Gastrocnemius medialis (tissue), 4 donors: ENCODE measurements at regions not wholly inside any gene's neighbourhood (a gene's known extent, or its start where the extent isn't known, plus 50 kb on each side); places are given as distances from the start of the nearest gene placed in this dataset.
"Not testable (repeated sequence)": the region's sequence is repeated elsewhere in the genome, so short reads cannot be mapped to it uniquely, and the experiment has no call there.

Source experiments
- ATAC-seq, 2 donors: fragments of 150-250 bp; one replicate each; pipeline ENCODE4 v1.9.1; 2016
- DNase-seq, 2 donors: peaks; one replicate each; pipeline ENCODE4 v3.0.0-alpha.2; 2019
- H3K27ac ChIP-seq, 4 donors: fragments of 200-600 bp; sonication (generic); 1 replicate in 1 of 4; 2 replicates in 3 of 4; pipeline ENCODE4 v1.5.1; 2016 to 2018; ENCODE audit warnings: mild to moderate bottlenecking in 2 of 4, moderate library complexity in 1 of 4
- H3K27me3 ChIP-seq, 3 donors: fragments of 200-600 bp; sonication (generic) in 2 of 3; 1 replicate in 1 of 3; 2 replicates in 2 of 3; pipeline versions ENCODE4 v1.5.1 to v1.6.0; 2016 to 2019; ENCODE audit warnings: mild to moderate bottlenecking in 1 of 3, moderate library complexity in 1 of 3
- H3K36me3 ChIP-seq, 2 donors: fragments of 200-600 bp; sonication (generic) in 1 of 2; one replicate each; pipeline ENCODE4 v1.5.1; 2017 to 2018
- H3K4me1 ChIP-seq, 2 donors: fragments of 200-600 bp; sonication (generic) in 1 of 2; one replicate each; pipeline ENCODE4 v1.5.1; 2016 to 2017; ENCODE audit warnings: mild to moderate bottlenecking in 2 of 2
- H3K4me3 ChIP-seq, 4 donors: fragments of 200-600 bp; sonication (generic) in 3 of 4; 1 replicate in 1 of 4; 2 replicates in 3 of 4; pipeline ENCODE4 v1.5.1; 2016 to 2019; ENCODE audit warnings: mild to moderate bottlenecking in 2 of 4
- H3K9me3 ChIP-seq, 3 donors: fragments of 200-600 bp; sonication (generic) in 2 of 3; 1 replicate in 1 of 3; 2 replicates in 2 of 3; pipeline ENCODE4 v1.5.1; 2016 to 2019
- POLR2A ChIP-seq, 2 donors: fragments of 450-650 bp; IDR thresholded peaks; one replicate each; pipeline ENCODE4 v1.6.1; 2017; ENCODE audit warnings: antibody characterized with exemption in 2 of 2, mild to moderate bottlenecking in 2 of 2, moderate library complexity in 2 of 2
- in situ Hi-C, 4 donors: fragments of 200-750 bp; cut with MboI; loops; one replicate each; pipeline versions ENCODE4 v1.15.0 to v1.8.0; 2017; ENCODE audit warnings: low sequenced_read_pairs in 4 of 4
- intact Hi-C: fragments of 100-400 bp; cut with DNase I; formaldehyde crosslinking; loops from one replicate; pipeline ENCODE4 v1.15.1; 2023; ENCODE audit warnings: low total_unique reads
- TF ChIP-seq, protein P1 (sequence below), 5 experiments: fragments of 450-650 bp in 3 of 5; fragments of 200-600 bp in 2 of 5; sonication (generic) in 2 of 5; IDR thresholded peaks in 4 of 5; conservative IDR thresholded peaks in 1 of 5; 1 replicate in 4 of 5; 2 replicates in 1 of 5; pipeline ENCODE4 v1.5.1; 2016 to 2019; ENCODE audit warnings: antibody characterized with exemption in 5 of 5, mild to moderate bottlenecking in 3 of 5, moderate library complexity in 3 of 5

GRCh38 chr17:13885550-13885949 is 183.8 kb upstream of the COX10 start:
- Histone ChIP-seq H3K9me3 (peaks cover 0 to 2% (median 0%) of the 10 kb centered on the region in 3 donors), H3K27ac (no peak overlapping the region), H3K4me3 (no peak overlapping the region), H3K4me1 (no peaks in the 10 kb centered on the region), H3K36me3 (no peaks in the 10 kb centered on the region), H3K27me3 (no peaks in the 10 kb centered on the region)
- ATAC-seq = no peak
- in situ Hi-C loops (no loop called here), intact Hi-C loops (no loop called here)
- DNase-seq = no peak
- no peak for TF ChIP-seq POLR2A (IDR thresholded peaks at IDR 0.05)
- TF ChIP-seq, protein P1, sequence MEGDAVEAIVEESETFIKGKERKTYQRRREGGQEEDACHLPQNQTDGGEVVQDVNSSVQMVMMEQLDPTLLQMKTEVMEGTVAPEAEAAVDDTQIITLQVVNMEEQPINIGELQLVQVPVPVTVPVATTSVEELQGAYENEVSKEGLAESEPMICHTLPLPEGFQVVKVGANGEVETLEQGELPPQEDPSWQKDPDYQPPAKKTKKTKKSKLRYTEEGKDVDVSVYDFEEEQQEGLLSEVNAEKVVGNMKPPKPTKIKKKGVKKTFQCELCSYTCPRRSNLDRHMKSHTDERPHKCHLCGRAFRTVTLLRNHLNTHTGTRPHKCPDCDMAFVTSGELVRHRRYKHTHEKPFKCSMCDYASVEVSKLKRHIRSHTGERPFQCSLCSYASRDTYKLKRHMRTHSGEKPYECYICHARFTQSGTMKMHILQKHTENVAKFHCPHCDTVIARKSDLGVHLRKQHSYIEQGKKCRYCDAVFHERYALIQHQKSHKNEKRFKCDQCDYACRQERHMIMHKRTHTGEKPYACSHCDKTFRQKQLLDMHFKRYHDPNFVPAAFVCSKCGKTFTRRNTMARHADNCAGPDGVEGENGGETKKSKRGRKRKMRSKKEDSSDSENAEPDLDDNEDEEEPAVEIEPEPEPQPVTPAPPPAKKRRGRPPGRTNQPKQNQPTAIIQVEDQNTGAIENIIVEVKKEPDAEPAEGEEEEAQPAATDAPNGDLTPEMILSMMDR (IDR thresholded peaks at IDR 0.05 in 4 of 5, conservative IDR thresholded peaks at IDR 0.05 in 1 of 5) = no peak

DNA sequence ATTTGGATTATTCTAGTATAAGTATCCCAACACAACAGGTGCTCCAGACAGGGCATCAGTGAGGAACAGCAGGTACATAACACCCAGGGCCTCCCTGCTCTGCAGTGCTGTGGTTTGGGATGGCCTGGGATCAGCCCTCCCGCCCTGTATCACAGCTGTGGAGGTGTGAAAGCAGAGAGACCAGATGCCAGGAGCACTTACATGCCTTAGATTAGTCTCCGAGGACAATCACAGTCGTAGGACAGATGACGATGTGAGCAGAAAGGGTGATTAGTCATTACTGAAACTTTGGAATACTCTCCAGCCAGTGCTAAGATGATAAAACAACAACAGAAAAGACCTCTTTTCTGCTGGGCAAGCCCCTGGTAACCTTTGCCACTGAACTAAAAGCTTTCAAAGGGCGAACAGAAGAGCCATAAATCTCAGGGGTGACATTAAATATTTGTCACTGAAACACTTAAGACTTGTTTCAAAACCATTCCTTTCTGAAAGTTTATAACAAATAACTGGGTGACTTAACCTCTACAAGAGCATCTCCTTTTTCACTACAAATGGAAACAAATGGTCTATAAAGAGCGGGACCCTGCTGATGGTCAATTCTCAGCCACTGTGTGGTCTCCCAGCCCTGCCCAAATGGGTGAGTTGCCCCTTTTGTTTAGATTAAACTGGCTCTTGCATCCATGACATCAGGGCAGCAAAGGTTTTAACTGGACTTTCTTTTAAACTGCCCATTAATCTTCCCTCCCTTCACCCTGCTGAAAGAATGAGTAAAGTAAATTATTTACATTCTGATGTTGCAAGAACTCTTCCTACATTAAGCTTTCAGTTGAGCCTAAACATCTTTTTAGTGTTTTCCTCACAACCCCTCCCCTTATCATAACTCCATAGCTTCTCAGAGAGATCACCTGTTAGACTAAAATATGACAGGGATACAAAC is 183.1 kb upstream of the COX10 start:
- Histone ChIP-seq H3K27me3 (no peaks in the 10 kb centered on the region), H3K36me3 (no peaks in the 10 kb centered on the region), H3K9me3 (peaks cover 0 to 2% (median 0%) of the 10 kb centered on the region in 3 donors), H3K27ac (no peak overlapping the region), H3K4me1 (no peaks in the 10 kb centered on the region), H3K4me3 (no peak overlapping the region)
- no peak for TF ChIP-seq POLR2A (IDR thresholded peaks at IDR 0.05)
- TF ChIP-seq, protein P1 (IDR thresholded peaks at IDR 0.05 in 4 of 5, conservative IDR thresholded peaks at IDR 0.05 in 1 of 5) = no peak
- in situ Hi-C loops (no loop called here), intact Hi-C loops (no loop called here)
- no peak for ATAC-seq
- DNase-seq = no peak

DNA sequence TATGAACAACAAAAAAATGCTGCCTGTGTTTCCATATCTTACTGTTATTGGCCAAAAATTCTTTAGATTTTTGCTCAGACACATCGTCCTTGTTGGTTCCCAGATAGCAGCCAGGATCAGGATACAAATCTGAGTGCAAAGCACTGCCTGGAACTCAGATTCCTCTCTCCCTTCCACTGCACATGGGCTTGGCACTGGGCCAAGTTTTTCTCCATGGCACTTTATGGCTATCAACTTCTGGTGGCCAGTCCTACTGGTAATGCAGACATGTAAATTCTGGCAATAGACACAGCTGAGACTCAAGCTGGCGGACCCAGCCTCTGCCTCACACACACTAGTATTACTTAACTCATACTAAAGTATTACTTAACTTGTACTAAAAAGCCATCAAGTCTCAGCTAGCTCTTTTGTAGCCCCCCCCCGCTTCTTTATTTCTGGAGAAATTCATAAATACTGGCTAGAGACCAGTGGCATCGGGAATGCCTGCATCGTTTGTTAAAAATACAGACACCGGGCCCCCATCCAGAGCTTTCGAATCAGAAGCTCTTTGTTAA is 181.2 kb upstream of the COX10 start:
- DNase-seq = no peak
- no peak for TF ChIP-seq POLR2A (IDR thresholded peaks at IDR 0.05)
- TF ChIP-seq, protein P1 (IDR thresholded peaks at IDR 0.05 in 4 of 5, conservative IDR thresholded peaks at IDR 0.05 in 1 of 5) = no peak
- no peak for ATAC-seq
- Histone ChIP-seq H3K4me3 (no peak overlapping the region), H3K36me3 (no peaks in the 10 kb centered on the region), H3K27me3 (no peaks in the 10 kb centered on the region), H3K9me3 (no peaks in the 10 kb centered on the region), H3K27ac (no peak overlapping the region), H3K4me1 (no peaks in the 10 kb centered on the region)
- intact Hi-C loops = no loop called here
- in situ Hi-C loops = no loop called here

DNA sequence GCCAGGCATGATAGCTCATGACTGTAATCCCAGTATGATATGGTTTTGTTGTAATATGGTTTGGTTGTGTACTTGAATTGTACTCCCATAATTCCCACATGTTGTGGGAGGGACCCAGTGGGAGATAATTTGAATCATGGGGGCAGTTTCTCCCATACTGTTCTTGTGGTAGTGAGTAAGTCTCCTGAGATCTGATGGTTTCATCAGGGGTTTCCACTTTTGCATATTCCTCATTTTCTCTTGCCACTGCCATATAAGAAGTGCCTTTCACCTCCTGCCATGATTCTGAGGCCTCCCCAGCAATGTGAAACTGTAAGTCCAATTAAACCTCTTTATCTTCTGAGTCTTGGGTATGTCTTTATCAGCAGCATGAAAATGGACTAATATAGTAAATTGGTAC is 160.3 kb upstream of the COX10 start:
- H3K9me3 ChIP-seq, ATAC-seq, H3K4me3 ChIP-seq, H3K27ac ChIP-seq, in situ Hi-C loops, H3K4me1 ChIP-seq, intact Hi-C loops, DNase-seq, H3K36me3 ChIP-seq, H3K27me3 ChIP-seq: not testable (repeated sequence)

DNA sequence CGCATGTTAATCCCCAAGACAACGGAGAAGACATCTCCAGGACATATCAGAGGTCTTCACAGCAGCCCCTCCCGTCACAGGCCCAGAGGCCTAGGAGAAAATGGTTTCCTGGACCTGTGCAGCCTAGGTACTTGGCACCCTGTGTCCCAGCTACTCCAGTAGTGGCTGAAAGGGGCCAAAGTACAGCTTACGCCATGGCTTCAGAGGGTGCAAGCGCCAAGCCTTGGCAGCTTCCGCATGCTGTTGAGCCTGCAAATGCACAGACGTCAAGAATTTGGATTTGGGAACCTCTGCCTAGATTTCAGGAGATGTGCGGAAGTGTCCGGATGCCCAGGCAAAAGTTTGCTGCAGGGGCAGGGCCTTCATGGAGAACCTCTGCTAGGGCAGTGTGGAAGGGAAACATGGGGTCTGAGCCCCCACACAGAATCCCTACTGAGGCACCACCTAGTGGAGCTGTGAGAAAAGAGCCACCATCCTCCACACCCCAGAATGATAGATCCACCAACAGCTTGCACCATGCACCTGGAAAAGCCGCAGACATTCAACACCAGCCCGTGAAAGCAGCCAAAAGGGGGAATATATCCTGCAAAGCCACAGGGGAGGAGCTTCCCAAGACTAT is 159.3 kb upstream of the COX10 start:
- Histone ChIP-seq H3K4me3 (no peak overlapping the region), H3K27ac (no peak overlapping the region), H3K36me3 (no peaks in the 10 kb centered on the region), H3K9me3 (no peaks in the 10 kb centered on the region), H3K4me1 (no peaks in the 10 kb centered on the region), H3K27me3 (no peaks in the 10 kb centered on the region)
- DNase-seq (no peak), ATAC-seq (no peak)
- in situ Hi-C loops (no loop called here), intact Hi-C loops (no loop called here)
- TF ChIP-seq POLR2A (IDR thresholded peaks at IDR 0.05) = no peak
- TF ChIP-seq, protein P1 (IDR thresholded peaks at IDR 0.05 in 4 of 5, conservative IDR thresholded peaks at IDR 0.05 in 1 of 5) = no peak
